ENCODE measurements at regions not wholly inside any gene's neighbourhood (a gene's known extent, or its start where the extent isn't known, plus 50 kb on each side); places are given as distances from the start of the nearest gene placed in this dataset.

DNA sequence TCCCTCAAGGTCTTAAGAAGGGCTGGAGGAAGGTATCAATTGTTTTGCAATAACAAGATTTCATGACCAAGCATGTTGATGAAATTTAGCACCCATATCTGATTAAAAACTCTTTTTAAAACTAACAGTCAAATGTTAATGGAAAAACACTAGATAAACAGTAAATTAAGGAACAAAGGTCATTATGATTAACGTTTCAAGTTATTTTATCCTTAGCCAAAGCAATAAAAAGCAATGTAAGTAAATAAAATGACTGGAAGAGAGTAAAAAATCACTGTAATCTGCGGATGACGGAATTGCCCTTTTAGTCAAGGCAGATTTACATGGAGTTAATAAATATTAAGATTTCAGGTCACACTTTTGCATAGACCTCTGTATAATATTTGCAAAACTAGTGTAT, 179.5 kb upstream of the KLF6 start:
- CTCF ChIA-PET: no interaction called here
- intact Hi-C loops (cut with micrococcal nuclease; ENCODE audit: unreplicated experiment): no loop called here
- DNase-seq: no peak

DNA sequence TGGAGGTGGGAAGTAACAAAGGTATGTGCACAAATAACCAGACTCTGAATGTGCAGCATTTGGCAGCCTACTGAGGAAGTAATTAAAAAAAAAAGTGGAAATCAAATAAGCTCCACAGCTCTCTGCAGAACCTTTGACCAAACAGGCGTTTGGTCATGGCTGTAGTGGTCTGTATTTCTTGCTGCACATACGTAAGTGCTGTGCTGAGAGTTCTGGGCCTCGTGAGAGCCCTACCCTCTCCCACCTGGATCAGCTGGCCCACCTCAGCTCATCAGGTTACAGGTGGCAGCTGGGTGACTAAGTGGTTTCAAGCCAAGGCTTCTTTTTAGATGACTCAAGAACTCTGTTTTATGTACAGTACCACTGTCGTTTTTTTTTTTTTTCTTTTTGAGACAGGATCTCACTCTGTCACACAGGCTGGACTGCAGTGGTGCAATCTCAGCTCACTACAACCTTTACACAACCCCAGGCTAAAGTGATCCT, 178.2 kb upstream of the KLF6 start:
- peak; percentile 43 for DNase-seq
- Mint-ChIP-seq H3K36me3 (ENCODE audit: insufficient read depth, unreplicated experiment) (no peaks in the 10 kb centered on the region), H3K27me3 (ENCODE audit: unreplicated experiment) (no peaks in the 10 kb centered on the region), H3K9me3 (ENCODE audit: low read depth, unreplicated experiment) (peaks cover 3% of the 10 kb centered on the region), H3K4me3 (ENCODE audit: low read depth, unreplicated experiment) (no peak overlapping the region), H3K4me1 (ENCODE audit: low read depth, unreplicated experiment) (peaks cover 23% of the 10 kb centered on the region), H3K27ac (ENCODE audit: unreplicated experiment) (peak overlapping the region; percentile 60)
- CTCF ChIA-PET: interaction anchor here (0.8 to 1.0 kb wide), 4 partner anchors 73 to 200 kb away, joined by 3 to 4 read pairs (median 4); no protein-coding TSS in a partner anchor
- TF ChIP-seq, protein P1, sequence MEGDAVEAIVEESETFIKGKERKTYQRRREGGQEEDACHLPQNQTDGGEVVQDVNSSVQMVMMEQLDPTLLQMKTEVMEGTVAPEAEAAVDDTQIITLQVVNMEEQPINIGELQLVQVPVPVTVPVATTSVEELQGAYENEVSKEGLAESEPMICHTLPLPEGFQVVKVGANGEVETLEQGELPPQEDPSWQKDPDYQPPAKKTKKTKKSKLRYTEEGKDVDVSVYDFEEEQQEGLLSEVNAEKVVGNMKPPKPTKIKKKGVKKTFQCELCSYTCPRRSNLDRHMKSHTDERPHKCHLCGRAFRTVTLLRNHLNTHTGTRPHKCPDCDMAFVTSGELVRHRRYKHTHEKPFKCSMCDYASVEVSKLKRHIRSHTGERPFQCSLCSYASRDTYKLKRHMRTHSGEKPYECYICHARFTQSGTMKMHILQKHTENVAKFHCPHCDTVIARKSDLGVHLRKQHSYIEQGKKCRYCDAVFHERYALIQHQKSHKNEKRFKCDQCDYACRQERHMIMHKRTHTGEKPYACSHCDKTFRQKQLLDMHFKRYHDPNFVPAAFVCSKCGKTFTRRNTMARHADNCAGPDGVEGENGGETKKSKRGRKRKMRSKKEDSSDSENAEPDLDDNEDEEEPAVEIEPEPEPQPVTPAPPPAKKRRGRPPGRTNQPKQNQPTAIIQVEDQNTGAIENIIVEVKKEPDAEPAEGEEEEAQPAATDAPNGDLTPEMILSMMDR (IDR thresholded peaks at IDR 0.05; ENCODE audit: unreplicated experiment): no peak
- intact Hi-C loops (cut with micrococcal nuclease; ENCODE audit: unreplicated experiment): no loop called here
- BruUV-seq (replicated peaks): no TSS peak

More for the DNA sequence above, 179.5 kb upstream of the KLF6 start:
- Mint-ChIP-seq H3K27me3 (ENCODE audit: unreplicated experiment) (no peaks in the 10 kb centered on the region), H3K27ac (ENCODE audit: unreplicated experiment) (no peak overlapping the region), H3K36me3 (ENCODE audit: insufficient read depth, unreplicated experiment) (no peaks in the 10 kb centered on the region), H3K4me1 (ENCODE audit: low read depth, unreplicated experiment) (peaks cover 27% of the 10 kb centered on the region), H3K9me3 (ENCODE audit: low read depth, unreplicated experiment) (peaks cover 3% of the 10 kb centered on the region), H3K4me3 (ENCODE audit: low read depth, unreplicated experiment) (no peak overlapping the region)
- TF ChIP-seq, protein P1 (IDR thresholded peaks at IDR 0.05; ENCODE audit: unreplicated experiment): no peak
- BruUV-seq (replicated peaks): no TSS peak

DNA sequence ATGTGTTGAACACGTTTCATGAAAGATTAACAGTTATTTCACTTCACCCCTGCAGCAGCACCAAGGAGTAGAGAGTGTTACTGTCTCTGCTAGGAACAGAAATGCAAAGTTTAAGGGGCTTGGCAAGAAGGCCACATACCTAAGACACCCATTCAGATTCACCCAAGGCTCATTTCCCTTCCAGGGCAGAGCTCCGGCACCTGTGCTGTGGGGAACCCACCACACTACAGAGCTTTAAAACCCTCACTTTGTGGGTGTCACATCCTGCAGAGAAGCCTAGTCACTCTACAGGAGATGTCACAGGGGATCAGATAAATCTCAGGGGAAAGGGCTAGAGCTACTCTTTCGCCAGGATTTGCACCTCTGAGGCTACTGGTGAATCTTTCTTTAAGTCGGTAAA, 176.1 kb upstream of the KLF6 start:
- CTCF ChIA-PET: no interaction called here
- no peaks in the 10 kb centered on the region for H3K9me3 Mint-ChIP-seq (ENCODE audit: low read depth, unreplicated experiment)
- TF ChIP-seq, protein P1 (IDR thresholded peaks at IDR 0.05; ENCODE audit: unreplicated experiment): no peak

DNA sequence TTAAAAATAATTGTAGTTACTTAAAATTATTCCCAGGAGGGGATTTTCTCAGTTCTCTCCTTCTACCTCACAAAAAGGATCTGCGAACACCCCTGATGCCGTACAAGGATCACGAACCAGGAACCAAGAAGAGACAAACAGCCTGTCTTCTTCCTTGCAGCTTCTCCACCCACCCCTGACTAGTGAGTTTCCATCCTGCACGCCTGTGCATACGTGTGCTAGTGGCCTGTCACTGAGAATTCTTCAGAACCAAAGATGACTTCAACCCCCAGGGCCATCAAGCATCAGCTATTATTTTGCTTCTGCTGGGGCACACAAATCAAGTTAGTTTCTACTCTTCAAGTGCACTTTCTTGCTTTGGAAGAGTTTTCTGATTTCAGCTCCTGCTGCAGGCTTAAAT, 175.5 kb upstream of the KLF6 start:
- BruUV-seq (replicated peaks): no TSS peak
- Mint-ChIP-seq H3K4me1 (ENCODE audit: low read depth, unreplicated experiment) (peaks cover 23% of the 10 kb centered on the region), H3K27me3 (ENCODE audit: unreplicated experiment) (no peaks in the 10 kb centered on the region), H3K4me3 (ENCODE audit: low read depth, unreplicated experiment) (no peak overlapping the region), H3K9me3 (ENCODE audit: low read depth, unreplicated experiment) (no peaks in the 10 kb centered on the region), H3K27ac (ENCODE audit: unreplicated experiment) (no peak overlapping the region), H3K36me3 (ENCODE audit: insufficient read depth, unreplicated experiment) (no peaks in the 10 kb centered on the region)
- intact Hi-C loops (cut with micrococcal nuclease; ENCODE audit: unreplicated experiment): no loop called here
- no peak for DNase-seq
- TF ChIP-seq, protein P1 (IDR thresholded peaks at IDR 0.05; ENCODE audit: unreplicated experiment): no peak
- CTCF ChIA-PET: no interaction called here

More for the DNA sequence above, 176.1 kb upstream of the KLF6 start:
- no peak overlapping the region for H3K4me3 Mint-ChIP-seq (ENCODE audit: low read depth, unreplicated experiment)
- no peak overlapping the region for H3K27ac Mint-ChIP-seq (ENCODE audit: unreplicated experiment)
- BruUV-seq (replicated peaks): no TSS peak
- DNase-seq: no peak
- H3K4me1 Mint-ChIP-seq (ENCODE audit: low read depth, unreplicated experiment): peaks cover 23% of the 10 kb centered on the region
- intact Hi-C loops (cut with micrococcal nuclease; ENCODE audit: unreplicated experiment): no loop called here
- H3K36me3 Mint-ChIP-seq (ENCODE audit: insufficient read depth, unreplicated experiment): no peaks in the 10 kb centered on the region
- no peaks in the 10 kb centered on the region for H3K27me3 Mint-ChIP-seq (ENCODE audit: unreplicated experiment)

Measured in Calu3 (cell line).